Gastrocnemius medialis (tissue), 4 donors: ENCODE measurements at regions not wholly inside any gene's neighbourhood (a gene's known extent, or its start where the extent isn't known, plus 50 kb on each side); places are given as distances from the start of the nearest gene placed in this dataset.

Experiments
- ATAC-seq, 2 donors: fragments of 150-250 bp; one replicate each; pipeline ENCODE4 v1.9.1; 2016
- DNase-seq, 2 donors: peaks; one replicate each; pipeline ENCODE4 v3.0.0-alpha.2; 2019
- H3K27ac ChIP-seq, 4 donors: fragments of 200-600 bp; sonication (generic); 1 replicate in 1 of 4; 2 replicates in 3 of 4; pipeline ENCODE4 v1.5.1; 2016 to 2018; ENCODE audit warnings: mild to moderate bottlenecking in 2 of 4, moderate library complexity in 1 of 4
- H3K27me3 ChIP-seq, 3 donors: fragments of 200-600 bp; sonication (generic) in 2 of 3; 1 replicate in 1 of 3; 2 replicates in 2 of 3; pipeline versions ENCODE4 v1.5.1 to v1.6.0; 2016 to 2019; ENCODE audit warnings: mild to moderate bottlenecking in 1 of 3, moderate library complexity in 1 of 3
- H3K36me3 ChIP-seq, 2 donors: fragments of 200-600 bp; sonication (generic) in 1 of 2; one replicate each; pipeline ENCODE4 v1.5.1; 2017 to 2018
- H3K4me1 ChIP-seq, 2 donors: fragments of 200-600 bp; sonication (generic) in 1 of 2; one replicate each; pipeline ENCODE4 v1.5.1; 2016 to 2017; ENCODE audit warnings: mild to moderate bottlenecking in 2 of 2
- H3K4me3 ChIP-seq, 4 donors: fragments of 200-600 bp; sonication (generic) in 3 of 4; 1 replicate in 1 of 4; 2 replicates in 3 of 4; pipeline ENCODE4 v1.5.1; 2016 to 2019; ENCODE audit warnings: mild to moderate bottlenecking in 2 of 4
- H3K9me3 ChIP-seq, 3 donors: fragments of 200-600 bp; sonication (generic) in 2 of 3; 1 replicate in 1 of 3; 2 replicates in 2 of 3; pipeline ENCODE4 v1.5.1; 2016 to 2019
- POLR2A ChIP-seq, 2 donors: fragments of 450-650 bp; IDR thresholded peaks; one replicate each; pipeline ENCODE4 v1.6.1; 2017; ENCODE audit warnings: antibody characterized with exemption in 2 of 2, mild to moderate bottlenecking in 2 of 2, moderate library complexity in 2 of 2
- in situ Hi-C, 4 donors: fragments of 200-750 bp; cut with MboI; loops; one replicate each; pipeline versions ENCODE4 v1.15.0 to v1.8.0; 2017; ENCODE audit warnings: low sequenced_read_pairs in 4 of 4
- intact Hi-C: fragments of 100-400 bp; cut with DNase I; formaldehyde crosslinking; loops from one replicate; pipeline ENCODE4 v1.15.1; 2023; ENCODE audit warnings: low total_unique reads
- TF ChIP-seq, protein P1 (sequence below), 5 experiments: fragments of 450-650 bp in 3 of 5; fragments of 200-600 bp in 2 of 5; sonication (generic) in 2 of 5; IDR thresholded peaks in 4 of 5; conservative IDR thresholded peaks in 1 of 5; 1 replicate in 4 of 5; 2 replicates in 1 of 5; pipeline ENCODE4 v1.5.1; 2016 to 2019; ENCODE audit warnings: antibody characterized with exemption in 5 of 5, mild to moderate bottlenecking in 3 of 5, moderate library complexity in 3 of 5

DNA sequence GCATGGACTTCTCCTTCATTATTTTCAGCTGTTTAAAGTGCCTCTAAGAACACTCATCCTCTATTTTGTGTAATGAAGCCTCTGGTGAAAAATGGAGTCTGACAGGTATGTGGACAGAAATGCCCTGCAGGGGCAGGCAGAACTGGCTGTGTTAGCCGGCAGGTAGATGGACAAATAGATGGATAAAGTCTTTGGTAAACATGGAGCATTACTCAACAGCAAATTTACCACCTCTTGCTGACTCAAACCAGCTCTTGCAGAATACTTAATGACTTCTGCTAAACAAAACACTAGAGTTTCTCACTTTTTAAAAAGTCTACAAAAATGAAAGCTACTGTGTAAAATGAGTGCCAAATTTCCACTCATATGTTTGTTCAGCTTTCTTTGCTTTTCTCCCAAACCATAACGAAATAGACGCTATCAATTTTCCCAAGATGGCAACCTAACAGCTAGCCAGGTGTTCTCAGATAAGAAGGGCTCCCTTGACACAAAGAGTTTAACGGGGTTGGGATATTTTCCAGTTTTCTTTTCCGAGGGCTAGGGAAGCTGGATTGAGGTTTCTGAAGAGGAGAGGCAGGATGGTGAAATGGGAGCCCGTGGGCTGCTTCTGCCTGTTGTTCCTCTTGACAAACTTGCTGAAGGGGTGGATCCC is 71.9 kb upstream of the HABP2 start:
- intact Hi-C loops (no loop called here), in situ Hi-C loops (no loop called here)
- TF ChIP-seq, protein P1, sequence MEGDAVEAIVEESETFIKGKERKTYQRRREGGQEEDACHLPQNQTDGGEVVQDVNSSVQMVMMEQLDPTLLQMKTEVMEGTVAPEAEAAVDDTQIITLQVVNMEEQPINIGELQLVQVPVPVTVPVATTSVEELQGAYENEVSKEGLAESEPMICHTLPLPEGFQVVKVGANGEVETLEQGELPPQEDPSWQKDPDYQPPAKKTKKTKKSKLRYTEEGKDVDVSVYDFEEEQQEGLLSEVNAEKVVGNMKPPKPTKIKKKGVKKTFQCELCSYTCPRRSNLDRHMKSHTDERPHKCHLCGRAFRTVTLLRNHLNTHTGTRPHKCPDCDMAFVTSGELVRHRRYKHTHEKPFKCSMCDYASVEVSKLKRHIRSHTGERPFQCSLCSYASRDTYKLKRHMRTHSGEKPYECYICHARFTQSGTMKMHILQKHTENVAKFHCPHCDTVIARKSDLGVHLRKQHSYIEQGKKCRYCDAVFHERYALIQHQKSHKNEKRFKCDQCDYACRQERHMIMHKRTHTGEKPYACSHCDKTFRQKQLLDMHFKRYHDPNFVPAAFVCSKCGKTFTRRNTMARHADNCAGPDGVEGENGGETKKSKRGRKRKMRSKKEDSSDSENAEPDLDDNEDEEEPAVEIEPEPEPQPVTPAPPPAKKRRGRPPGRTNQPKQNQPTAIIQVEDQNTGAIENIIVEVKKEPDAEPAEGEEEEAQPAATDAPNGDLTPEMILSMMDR (IDR thresholded peaks at IDR 0.05 in 4 of 5, conservative IDR thresholded peaks at IDR 0.05 in 1 of 5): no peak
- TF ChIP-seq POLR2A (IDR thresholded peaks at IDR 0.05): no peak
- no peak for DNase-seq
- Histone ChIP-seq H3K9me3 (peaks cover 0 to 4% (median 0%) of the 10 kb centered on the region in 3 donors), H3K27ac (no peak overlapping the region), H3K4me1 (peaks cover 0 to under 1% of the 10 kb centered on the region in 2 donors), H3K36me3 (no peaks in the 10 kb centered on the region), H3K4me3 (no peak overlapping the region), H3K27me3 (no peaks in the 10 kb centered on the region)
- ATAC-seq: no peak

DNA sequence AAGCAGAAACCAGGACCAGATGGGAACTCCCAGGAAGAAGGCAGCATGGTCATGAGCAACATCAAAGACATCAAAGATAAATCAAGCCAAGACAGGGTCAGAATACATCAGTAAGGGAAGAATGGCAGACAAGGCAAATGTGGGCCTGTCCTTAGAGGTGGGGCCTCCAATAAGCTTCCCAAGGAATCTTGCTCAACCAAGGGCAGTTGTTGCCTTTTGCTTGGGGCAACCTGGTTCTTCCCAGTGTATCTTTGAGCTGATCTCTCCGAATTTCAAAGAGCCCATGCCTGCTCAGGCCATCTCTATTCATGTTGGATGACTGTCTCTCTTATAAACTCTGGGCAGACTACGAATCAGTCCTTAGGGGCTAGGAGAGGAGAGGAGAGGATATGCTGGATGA is 68.4 kb upstream of the HABP2 start:
- no peak overlapping the region for H3K27ac ChIP-seq
- H3K36me3 ChIP-seq: no peaks in the 10 kb centered on the region
- TF ChIP-seq, protein P1 (IDR thresholded peaks at IDR 0.05 in 4 of 5, conservative IDR thresholded peaks at IDR 0.05 in 1 of 5): no peak
- no peak for TF ChIP-seq POLR2A (IDR thresholded peaks at IDR 0.05)
- in situ Hi-C loops (no loop called here), intact Hi-C loops (no loop called here)
- H3K27me3 ChIP-seq: no peaks in the 10 kb centered on the region
- no peaks in the 10 kb centered on the region for H3K4me1 ChIP-seq
- H3K4me3 ChIP-seq: no peak overlapping the region
- DNase-seq (no peak), ATAC-seq (no peak)
- H3K9me3 ChIP-seq: peaks cover 0 to 4% (median 0%) of the 10 kb centered on the region in 3 donors

DNA sequence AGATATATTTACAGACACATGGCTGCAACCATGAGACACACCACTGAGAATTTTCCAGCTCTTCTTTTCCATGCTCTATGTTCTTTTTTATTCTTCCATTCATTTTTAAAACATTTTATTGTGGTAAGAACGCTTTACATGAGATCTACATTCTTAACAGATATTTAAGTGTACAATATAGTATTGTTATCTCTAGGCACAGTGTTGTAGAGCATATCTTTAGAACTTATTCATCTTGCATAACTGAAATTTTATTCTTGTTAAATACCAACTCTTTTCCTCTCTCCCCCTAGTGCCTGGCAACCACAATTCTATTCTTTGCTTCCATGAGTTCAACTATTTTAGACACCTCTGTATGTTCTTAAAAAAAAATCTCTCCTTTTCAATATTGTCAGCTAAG is 67.1 kb upstream of the HABP2 start:
- no peaks in the 10 kb centered on the region for H3K27me3 ChIP-seq
- in situ Hi-C loops: no loop called here
- ATAC-seq (no peak), DNase-seq (no peak)
- no peak overlapping the region for H3K27ac ChIP-seq
- H3K4me3 ChIP-seq: no peak overlapping the region
- H3K36me3 ChIP-seq: no peaks in the 10 kb centered on the region
- intact Hi-C loops: no loop called here
- H3K9me3 ChIP-seq: no peaks in the 10 kb centered on the region
- no peaks in the 10 kb centered on the region for H3K4me1 ChIP-seq
- TF ChIP-seq, protein P1 (IDR thresholded peaks at IDR 0.05 in 4 of 5, conservative IDR thresholded peaks at IDR 0.05 in 1 of 5): no peak
- TF ChIP-seq POLR2A (IDR thresholded peaks at IDR 0.05): no peak

DNA sequence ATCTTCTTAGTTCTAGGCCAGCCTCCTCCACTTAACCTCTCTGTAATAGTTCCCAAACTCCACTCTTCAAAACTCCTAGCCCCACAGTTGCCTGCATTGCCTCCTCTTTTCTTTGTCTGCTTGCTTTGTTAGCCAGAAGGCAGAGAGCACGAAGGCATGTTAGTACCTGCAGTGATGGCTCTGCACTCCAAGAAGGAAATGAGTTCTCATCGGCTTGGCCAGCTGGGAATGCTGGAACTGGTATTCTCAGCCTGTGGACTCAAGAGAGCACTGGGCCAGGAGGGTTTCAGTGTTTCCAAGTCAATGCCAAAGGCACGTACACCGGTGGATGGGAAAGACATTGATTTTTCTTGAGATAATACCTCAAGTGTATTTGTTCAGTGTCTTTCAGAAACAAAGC is 66.3 kb upstream of the HABP2 start:
- Histone ChIP-seq H3K27ac (no peak overlapping the region), H3K9me3 (no peaks in the 10 kb centered on the region), H3K36me3 (no peaks in the 10 kb centered on the region), H3K4me3 (no peak overlapping the region), H3K4me1 (no peaks in the 10 kb centered on the region), H3K27me3 (no peaks in the 10 kb centered on the region)
- intact Hi-C loops: no loop called here
- no peak for DNase-seq
- in situ Hi-C loops: no loop called here
- no peak for ATAC-seq
- TF ChIP-seq POLR2A (IDR thresholded peaks at IDR 0.05): no peak
- TF ChIP-seq, protein P1 (IDR thresholded peaks at IDR 0.05 in 4 of 5, conservative IDR thresholded peaks at IDR 0.05 in 1 of 5): no peak

GRCh38 chr10:113487154-113487553 is 65.7 kb upstream of the HABP2 start:
- in situ Hi-C loops: no loop called here
- no peaks in the 10 kb centered on the region for H3K4me1 ChIP-seq
- no peaks in the 10 kb centered on the region for H3K27me3 ChIP-seq
- intact Hi-C loops: no loop called here
- TF ChIP-seq POLR2A (IDR thresholded peaks at IDR 0.05): no peak
- TF ChIP-seq, protein P1 (IDR thresholded peaks at IDR 0.05 in 4 of 5, conservative IDR thresholded peaks at IDR 0.05 in 1 of 5): no peak
- no peaks in the 10 kb centered on the region for H3K36me3 ChIP-seq
- ATAC-seq: no peak
- H3K4me3 ChIP-seq: no peak overlapping the region
- no peaks in the 10 kb centered on the region for H3K9me3 ChIP-seq
- no peak overlapping the region for H3K27ac ChIP-seq
- DNase-seq: no peak
